ENCODE measurements at regions not wholly inside any gene's neighbourhood (a gene's known extent, or its start where the extent isn't known, plus 50 kb on each side); places are given as distances from the start of the nearest gene placed in this dataset.

GRCh38 chr6:166830891-166831363 lies 125.4 kb downstream of the RNASET2 start:
- Histone ChIP-seq H3K4me2 (ENCODE audit: control insufficient read depth, extremely low read depth, insufficient read depth, low read depth, low read length) (no peak overlapping the region), H3K9me1 (ENCODE audit: control insufficient read depth, extremely low read depth, insufficient read depth, low read length) (no peaks in the 10 kb centered on the region), H3K9me3 (ENCODE audit: control insufficient read depth, low read depth, low read length) (no peaks in the 10 kb centered on the region), H4K20me1 (ENCODE audit: control insufficient read depth, extremely low read depth, insufficient read depth, low read length) (no peaks in the 10 kb centered on the region), H3K27ac (ENCODE audit: control insufficient read depth, insufficient read depth, low read length) (no peak overlapping the region), H3K36me3 (ENCODE audit: control insufficient read depth in 2 of 2, extremely low read depth in 1 of 2, insufficient read depth in 2 of 2, low read length in 2 of 2) (no peaks in the 10 kb centered on the region), H2AFZ (ENCODE audit: control insufficient read depth, low read length) (no peak overlapping the region), H3K27me3 (ENCODE audit: control insufficient read depth, extremely low read depth, insufficient read depth, low read length) (no peaks in the 10 kb centered on the region), H3K4me3 (ENCODE audit: control insufficient read depth in 2 of 3, extremely low read depth in 1 of 3, insufficient read depth in 2 of 3, low read depth in 1 of 3, low read length in 3 of 3) (no peak overlapping the region), H3K79me2 (ENCODE audit: control insufficient read depth, insufficient read depth, low read length) (no peaks in the 10 kb centered on the region), H3K4me1 (ENCODE audit: control insufficient read depth, extremely low read depth, insufficient read depth, low read length) (no peaks in the 10 kb centered on the region), H3K9ac (ENCODE audit: control insufficient read depth, extremely low read depth, insufficient read depth, low read length) (no peak overlapping the region)
- FAIRE-seq (no peak), DNase-seq (ENCODE audit: low read depth, low spot score) (no peak)
- TF ChIP-seq CTCF (optimal IDR thresholded peaks at IDR 0.05 in 1 of 3, IDR thresholded peaks at IDR 0.05 in 1 of 3, conservative IDR thresholded peaks at IDR 0.05 in 1 of 3; ENCODE audit: extremely low read depth in 1 of 3, insufficient read depth in 2 of 3, low read length in 3 of 3) (no peak), EZH2 (IDR thresholded peaks at IDR 0.05; ENCODE audit: low read length) (no peak)
- dilution Hi-C loops (cut with MboI; ENCODE audit: extremely low pct_ligation_motif_present, low sequenced_read_pairs) = no loop called here

GRCh38 chr6:166830185-166830890 lies 126.0 kb downstream of the RNASET2 start:
- H3K27ac ChIP-seq (ENCODE audit: control insufficient read depth, insufficient read depth, low read length) = no peak overlapping the region
- no peaks in the 10 kb centered on the region for H3K9me1 ChIP-seq (ENCODE audit: control insufficient read depth, extremely low read depth, insufficient read depth, low read length)
- no peaks in the 10 kb centered on the region for H3K36me3 ChIP-seq (ENCODE audit: control insufficient read depth in 2 of 2, extremely low read depth in 1 of 2, insufficient read depth in 2 of 2, low read length in 2 of 2)
- no peak overlapping the region for H3K4me2 ChIP-seq (ENCODE audit: control insufficient read depth, extremely low read depth, insufficient read depth, low read depth, low read length)
- H4K20me1 ChIP-seq (ENCODE audit: control insufficient read depth, extremely low read depth, insufficient read depth, low read length) = no peaks in the 10 kb centered on the region
- DNase-seq (ENCODE audit: low read depth, low spot score) (no peak), FAIRE-seq (no peak)
- H3K9me3 ChIP-seq (ENCODE audit: control insufficient read depth, low read depth, low read length) = no peaks in the 10 kb centered on the region
- H3K4me1 ChIP-seq (ENCODE audit: control insufficient read depth, extremely low read depth, insufficient read depth, low read length) = no peaks in the 10 kb centered on the region
- H3K4me3 ChIP-seq (ENCODE audit: control insufficient read depth in 2 of 3, extremely low read depth in 1 of 3, insufficient read depth in 2 of 3, low read depth in 1 of 3, low read length in 3 of 3) = no peak overlapping the region
- H3K79me2 ChIP-seq (ENCODE audit: control insufficient read depth, insufficient read depth, low read length) = no peaks in the 10 kb centered on the region
- H3K9ac ChIP-seq (ENCODE audit: control insufficient read depth, extremely low read depth, insufficient read depth, low read length) = no peak overlapping the region
- dilution Hi-C loops (cut with MboI; ENCODE audit: extremely low pct_ligation_motif_present, low sequenced_read_pairs) = no loop called here
- no peak for TF ChIP-seq EZH2 (IDR thresholded peaks at IDR 0.05; ENCODE audit: low read length)
- no peak for TF ChIP-seq CTCF (optimal IDR thresholded peaks at IDR 0.05 in 1 of 3, IDR thresholded peaks at IDR 0.05 in 1 of 3, conservative IDR thresholded peaks at IDR 0.05 in 1 of 3; ENCODE audit: extremely low read depth in 1 of 3, insufficient read depth in 2 of 3, low read length in 3 of 3)
- H2AFZ ChIP-seq (ENCODE audit: control insufficient read depth, low read length) = no peak overlapping the region
- H3K27me3 ChIP-seq (ENCODE audit: control insufficient read depth, extremely low read depth, insufficient read depth, low read length) = no peaks in the 10 kb centered on the region

All from keratinocyte (primary cell).